ENCODE measurements at regions not wholly inside any gene's neighbourhood (a gene's known extent, or its start where the extent isn't known, plus 50 kb on each side); places are given as distances from the start of the nearest gene placed in this dataset.

DNA sequence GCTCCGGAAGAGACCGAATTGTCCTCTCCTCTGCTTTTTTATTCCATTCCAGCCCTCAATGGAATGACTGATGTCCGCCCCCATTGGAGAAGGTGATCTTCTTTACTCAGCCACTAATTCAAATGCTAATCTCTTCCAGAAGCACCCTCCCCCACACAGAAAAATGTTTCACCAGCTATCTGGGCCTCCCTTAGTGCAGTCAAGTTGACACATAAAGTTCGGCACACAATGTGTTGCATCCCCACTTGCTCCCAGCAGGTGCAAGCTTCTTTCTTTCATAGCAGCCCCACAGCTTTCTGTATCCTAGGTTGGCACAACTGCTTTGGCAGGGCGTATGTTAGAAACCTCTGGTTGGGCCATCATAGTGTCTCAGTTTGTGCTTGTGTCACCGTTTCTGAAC lies 73.3 kb upstream of the TLR3 start:
- H3K9me3 ChIP-seq, result no peaks in the 10 kb centered on the region
- DNase-seq (ENCODE audit: low spot score), result no peak
- no peaks in the 10 kb centered on the region for H3K27me3 ChIP-seq (replicated peaks; ENCODE audit: insufficient read depth)
- no peak for TF ChIP-seq CTCF (IDR thresholded peaks at IDR 0.05)
- H3K36me3 ChIP-seq, result no peaks in the 10 kb centered on the region
- no peak overlapping the region for H3K27ac ChIP-seq
- no peak for ATAC-seq (ENCODE audit: insufficient number of reproducible peaks, low FRiP score, low read depth)
- no peak overlapping the region for H3K4me3 ChIP-seq
- peaks cover 9 to 64% of the 10 kb centered on the region in 2 donors for H3K4me1 ChIP-seq (ENCODE audit: control insufficient read depth in 1 of 2, low read depth in 2 of 2)

- no peak for TF ChIP-seq CTCF (IDR thresholded peaks at IDR 0.05)
- H3K27ac ChIP-seq, result peak overlapping the region; percentile 75 to 83
- ATAC-seq (ENCODE audit: insufficient number of reproducible peaks, low FRiP score, low read depth) (no peak), DNase-seq (ENCODE audit: low spot score) (no peak)
- no peaks in the 10 kb centered on the region for H3K36me3 ChIP-seq
- no peaks in the 10 kb centered on the region for H3K9me3 ChIP-seq
- H3K27me3 ChIP-seq (replicated peaks; ENCODE audit: insufficient read depth), result no peaks in the 10 kb centered on the region
- H3K4me1 ChIP-seq (ENCODE audit: control insufficient read depth in 1 of 2, low read depth in 2 of 2), result peaks cover 10 to 72% of the 10 kb centered on the region in 2 donors
- H3K4me3 ChIP-seq, result no peak overlapping the region
Measured at GRCh38 chr4:185997296-185997695, 71.7 kb upstream of the TLR3 start.

GRCh38 chr4:185998791-185999190 lies 70.2 kb upstream of the TLR3 start:
- H3K27ac ChIP-seq, result peak overlapping the region; percentile 75 to 83
- ATAC-seq (ENCODE audit: insufficient number of reproducible peaks, low FRiP score, low read depth), result no peak

DNA sequence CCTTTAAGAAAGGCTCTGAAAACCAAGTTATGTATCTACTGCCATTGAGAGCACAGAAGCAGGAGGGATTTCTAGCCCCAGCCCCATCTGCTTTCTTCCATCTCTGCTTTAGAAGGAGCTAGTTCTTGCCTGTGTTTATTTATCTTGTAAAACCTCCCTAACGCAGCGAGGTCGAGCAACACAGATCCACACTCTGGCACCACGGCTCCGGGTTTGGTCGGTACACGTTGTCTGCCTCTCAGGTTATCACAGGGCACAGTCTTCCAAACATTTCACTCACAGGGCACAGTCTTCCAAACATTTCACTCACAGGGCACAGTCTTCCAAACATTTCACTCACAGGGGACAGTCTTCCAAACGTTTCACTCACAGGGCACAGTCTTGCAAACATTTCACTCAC lies 69.7 kb upstream of the TLR3 start:
- H3K36me3 ChIP-seq, result no peaks in the 10 kb centered on the region
- ATAC-seq (ENCODE audit: insufficient number of reproducible peaks, low FRiP score, low read depth) (no peak), DNase-seq (ENCODE audit: low spot score) (no peak)
- no peaks in the 10 kb centered on the region for H3K27me3 ChIP-seq (replicated peaks; ENCODE audit: insufficient read depth)
- peak overlapping the region; percentile 75 to 83 for H3K27ac ChIP-seq
- no peak for TF ChIP-seq CTCF (IDR thresholded peaks at IDR 0.05)
- no peaks in the 10 kb centered on the region for H3K9me3 ChIP-seq
- peaks cover 17 to 69% of the 10 kb centered on the region in 2 donors for H3K4me1 ChIP-seq (ENCODE audit: control insufficient read depth in 1 of 2, low read depth in 2 of 2)
- H3K4me3 ChIP-seq, result no peak overlapping the region

More at GRCh38 chr4:185998791-185999190, 70.2 kb upstream of the TLR3 start:
- no peaks in the 10 kb centered on the region for H3K27me3 ChIP-seq (replicated peaks; ENCODE audit: insufficient read depth)
- TF ChIP-seq CTCF (IDR thresholded peaks at IDR 0.05), result no peak
- H3K9me3 ChIP-seq, result no peaks in the 10 kb centered on the region
- DNase-seq (ENCODE audit: low spot score), result no peak
- no peak overlapping the region for H3K4me3 ChIP-seq
- no peaks in the 10 kb centered on the region for H3K36me3 ChIP-seq
- H3K4me1 ChIP-seq (ENCODE audit: control insufficient read depth in 1 of 2, low read depth in 2 of 2), result peaks cover 17 to 69% of the 10 kb centered on the region in 2 donors

DNA sequence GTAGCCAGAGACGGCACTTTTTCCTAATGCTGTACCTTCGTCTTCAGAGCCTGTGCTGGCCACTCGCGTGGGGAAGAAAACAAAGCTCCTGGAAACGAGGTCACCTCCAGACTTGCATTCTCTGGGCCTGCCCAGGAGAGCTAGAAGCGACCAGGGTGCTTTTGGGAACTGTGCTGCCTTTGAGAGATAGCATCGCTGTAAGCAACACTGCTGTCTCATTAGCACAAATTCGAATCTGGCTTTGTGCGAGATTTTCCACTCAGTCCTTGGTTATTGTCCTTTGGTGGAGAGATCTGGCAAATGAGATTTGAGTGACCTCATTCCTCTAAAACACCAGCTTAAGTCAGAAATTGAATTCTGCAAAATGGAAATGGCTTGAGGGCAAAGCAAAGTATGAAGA lies 66.1 kb upstream of the TLR3 start:
- no peaks in the 10 kb centered on the region for H3K27me3 ChIP-seq (replicated peaks; ENCODE audit: insufficient read depth)
- peak overlapping the region; percentile 13 to 73 for H3K27ac ChIP-seq
- H3K9me3 ChIP-seq, result no peaks in the 10 kb centered on the region

More for the DNA sequence above, 66.1 kb upstream of the TLR3 start:
- H3K36me3 ChIP-seq, result no peaks in the 10 kb centered on the region
- DNase-seq (ENCODE audit: low spot score), result no peak
- ATAC-seq (ENCODE audit: insufficient number of reproducible peaks, low FRiP score, low read depth), result no peak
- peaks cover 17 to 57% of the 10 kb centered on the region in 2 donors for H3K4me1 ChIP-seq (ENCODE audit: control insufficient read depth in 1 of 2, low read depth in 2 of 2)
- no peak for TF ChIP-seq CTCF (IDR thresholded peaks at IDR 0.05)
- H3K4me3 ChIP-seq, result peak overlapping the region; percentile 1

Measured in thoracic aorta (tissue), 2 donors.